ENCODE measurements at regions not wholly inside any gene's neighbourhood (a gene's known extent, or its start where the extent isn't known, plus 50 kb on each side); places are given as distances from the start of the nearest gene placed in this dataset.

GRCh38 chr3:187913617-187914033 is 168.4 kb upstream of the BCL6 start:
- H3K4me2 ChIP-seq (replicated peaks; ENCODE audit: extremely low read depth, low read length, poor library complexity, severe bottlenecking), result no peak overlapping the region
- no peaks in the 10 kb centered on the region for H3K27me3 ChIP-seq (ENCODE audit: control insufficient read depth in 2 of 2, insufficient read depth in 2 of 2, low read length in 2 of 2)
- H3K4me3 Mint-ChIP-seq, result no peak overlapping the region
- intact Hi-C loops (cut with micrococcal nuclease), result no loop called here
- 100% methylated on average over 1 of the region's 2 CpGs for WGBS (ENCODE audit: insufficient coverage)
- H3K79me2 ChIP-seq (ENCODE audit: insufficient read depth, low read length), result no peaks in the 10 kb centered on the region
- H3K36me3 Mint-ChIP-seq, result no peaks in the 10 kb centered on the region
- peaks cover 0 to 1% (median 0%) of the 10 kb centered on the region in 7 donors for H3K9me3 Mint-ChIP-seq
- no peak overlapping the region for H3K9ac ChIP-seq (ENCODE audit: insufficient read depth, low read length, poor library complexity, severe bottlenecking)
- TF ChIP-seq CTCF (IDR thresholded peaks at IDR 0.05), result no peak
- peak overlapping the region in 1 of 2 donors; percentile 80 for H3K27ac ChIP-seq (ENCODE audit: low read depth in 1 of 2, low read length in 2 of 2)
- H3K4me3 ChIP-seq (replicated peaks in 1 of 3; ENCODE audit: low read depth in 2 of 3, low read length in 3 of 3), result no peak overlapping the region
- no peaks in the 10 kb centered on the region for H3K36me3 ChIP-seq (replicated peaks in 1 of 2; ENCODE audit: control insufficient read depth in 1 of 2, insufficient read depth in 2 of 2, low read length in 2 of 2)
- peak overlapping the region in 3 of 7 donors; percentile 0 to 80 (median 10) for H3K27ac Mint-ChIP-seq
- peaks cover 51 to 63% of the 10 kb centered on the region in 2 donors for H3K4me1 ChIP-seq (ENCODE audit: control insufficient read depth in 1 of 2, insufficient read depth in 2 of 2, low read length in 2 of 2)
- peaks cover 63% of the 10 kb centered on the region for H3K4me1 Mint-ChIP-seq
- H3K27me3 Mint-ChIP-seq (ENCODE audit: low read depth in 3 of 3), result no peaks in the 10 kb centered on the region
- H3K9me3 ChIP-seq (replicated peaks in 1 of 2; ENCODE audit: control insufficient read depth in 1 of 2, insufficient read depth in 1 of 2, low read length in 2 of 2), result no peaks in the 10 kb centered on the region
- no peaks in the 10 kb centered on the region for H4K20me1 ChIP-seq (ENCODE audit: insufficient read depth, low read length)
- no peak overlapping the region for H2AFZ ChIP-seq (ENCODE audit: insufficient read depth, low read depth, low read length, poor library complexity, severe bottlenecking)
- no peak for DNase-seq

GRCh38 chr3:187914231-187914630 is 169.0 kb upstream of the BCL6 start:
- TF ChIP-seq CTCF (IDR thresholded peaks at IDR 0.05), result no peak
- Histone ChIP-seq H3K9ac (ENCODE audit: insufficient read depth, low read length, poor library complexity, severe bottlenecking) (no peak overlapping the region), H3K27me3 (ENCODE audit: control insufficient read depth in 2 of 2, insufficient read depth in 2 of 2, low read length in 2 of 2) (no peaks in the 10 kb centered on the region), H3K9me3 (replicated peaks in 1 of 2; ENCODE audit: control insufficient read depth in 1 of 2, insufficient read depth in 1 of 2, low read length in 2 of 2) (no peaks in the 10 kb centered on the region), H4K20me1 (ENCODE audit: insufficient read depth, low read length) (no peaks in the 10 kb centered on the region), H3K4me2 (replicated peaks; ENCODE audit: extremely low read depth, low read length, poor library complexity, severe bottlenecking) (no peak overlapping the region), H3K79me2 (ENCODE audit: insufficient read depth, low read length) (no peaks in the 10 kb centered on the region), H3K4me3 (replicated peaks in 1 of 3; ENCODE audit: low read depth in 2 of 3, low read length in 3 of 3) (no peak overlapping the region), H2AFZ (ENCODE audit: insufficient read depth, low read depth, low read length, poor library complexity, severe bottlenecking) (no peak overlapping the region), H3K27ac (ENCODE audit: low read depth in 1 of 2, low read length in 2 of 2) (peak overlapping the region in 1 of 2 donors; percentile 80), H3K4me1 (ENCODE audit: control insufficient read depth in 1 of 2, insufficient read depth in 2 of 2, low read length in 2 of 2) (peaks cover 57 to 69% of the 10 kb centered on the region in 2 donors), H3K36me3 (replicated peaks in 1 of 2; ENCODE audit: control insufficient read depth in 1 of 2, insufficient read depth in 2 of 2, low read length in 2 of 2) (no peaks in the 10 kb centered on the region)
- no peak overlapping the region for H3K4me3 Mint-ChIP-seq
- WGBS (ENCODE audit: insufficient coverage), result 100% methylated on average over 2 of the region's 7 CpGs
- intact Hi-C loops (cut with micrococcal nuclease), result no loop called here
- no peak for DNase-seq
- peaks cover 69% of the 10 kb centered on the region for H3K4me1 Mint-ChIP-seq
- peak overlapping the region in 6 of 7 donors; percentile 89 to 95 (median 91) for H3K27ac Mint-ChIP-seq
- H3K36me3 Mint-ChIP-seq, result no peaks in the 10 kb centered on the region
- peaks cover 0 to 1% (median 0%) of the 10 kb centered on the region in 7 donors for H3K9me3 Mint-ChIP-seq
- H3K27me3 Mint-ChIP-seq (ENCODE audit: low read depth in 3 of 3), result no peaks in the 10 kb centered on the region

Measured in CD14-positive monocyte (primary cell).